ENCODE measurements at regions not wholly inside any gene's neighbourhood (a gene's known extent, or its start where the extent isn't known, plus 50 kb on each side); places are given as distances from the start of the nearest gene placed in this dataset.

DNA sequence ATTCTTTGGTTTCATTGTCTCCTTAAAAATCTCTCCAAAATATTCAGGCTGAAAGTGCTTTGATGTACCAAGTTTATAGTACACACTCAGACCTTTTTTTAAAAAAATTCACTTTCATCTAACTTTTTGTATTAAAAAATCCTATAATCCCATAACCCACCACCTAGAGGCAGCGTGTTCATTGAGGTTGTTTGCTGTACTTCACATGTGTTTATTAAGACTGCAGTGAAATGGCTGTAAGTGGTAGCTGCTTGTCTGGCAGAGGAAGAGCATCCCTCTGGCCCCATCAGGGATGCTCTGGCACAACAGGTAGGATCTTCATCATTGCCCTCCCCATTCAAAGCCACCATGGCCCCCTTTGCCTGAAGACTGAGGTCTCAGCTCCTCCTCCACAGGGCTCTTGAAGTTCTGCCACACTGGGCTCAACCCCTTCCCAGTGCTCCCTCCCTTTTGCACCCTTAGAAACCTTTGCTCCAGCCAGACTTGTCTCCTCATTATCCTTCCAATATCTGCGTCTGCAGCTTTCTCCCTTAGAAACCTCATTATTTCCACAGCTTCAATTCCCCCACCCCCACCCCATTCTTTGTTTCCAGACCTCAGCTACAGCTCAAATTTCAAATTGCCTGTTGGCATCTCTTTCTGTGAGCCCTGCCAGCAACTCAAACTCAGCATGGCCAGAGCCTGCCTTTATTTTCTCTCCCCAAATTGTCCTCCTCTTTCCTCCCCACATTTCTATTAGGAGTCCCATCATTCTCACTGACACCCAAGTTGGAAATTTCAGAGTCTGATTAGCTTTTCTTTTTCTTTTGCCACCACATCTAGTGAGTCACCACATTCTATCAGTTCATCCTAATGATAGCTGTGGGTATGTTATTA is 369.6 kb upstream of the USP24 start:
- TF ChIP-seq EZH2 (IDR thresholded peaks at IDR 0.05; ENCODE audit: borderline replicate concordance, low read length), result no peak
- TF ChIP-seq, protein P1, sequence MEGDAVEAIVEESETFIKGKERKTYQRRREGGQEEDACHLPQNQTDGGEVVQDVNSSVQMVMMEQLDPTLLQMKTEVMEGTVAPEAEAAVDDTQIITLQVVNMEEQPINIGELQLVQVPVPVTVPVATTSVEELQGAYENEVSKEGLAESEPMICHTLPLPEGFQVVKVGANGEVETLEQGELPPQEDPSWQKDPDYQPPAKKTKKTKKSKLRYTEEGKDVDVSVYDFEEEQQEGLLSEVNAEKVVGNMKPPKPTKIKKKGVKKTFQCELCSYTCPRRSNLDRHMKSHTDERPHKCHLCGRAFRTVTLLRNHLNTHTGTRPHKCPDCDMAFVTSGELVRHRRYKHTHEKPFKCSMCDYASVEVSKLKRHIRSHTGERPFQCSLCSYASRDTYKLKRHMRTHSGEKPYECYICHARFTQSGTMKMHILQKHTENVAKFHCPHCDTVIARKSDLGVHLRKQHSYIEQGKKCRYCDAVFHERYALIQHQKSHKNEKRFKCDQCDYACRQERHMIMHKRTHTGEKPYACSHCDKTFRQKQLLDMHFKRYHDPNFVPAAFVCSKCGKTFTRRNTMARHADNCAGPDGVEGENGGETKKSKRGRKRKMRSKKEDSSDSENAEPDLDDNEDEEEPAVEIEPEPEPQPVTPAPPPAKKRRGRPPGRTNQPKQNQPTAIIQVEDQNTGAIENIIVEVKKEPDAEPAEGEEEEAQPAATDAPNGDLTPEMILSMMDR (IDR thresholded peaks at IDR 0.05; ENCODE audit: low read length), result no peak
- no peaks in the 10 kb centered on the region for H3K9me2 ChIP-seq (ENCODE audit: low read depth, low read length)

DNA sequence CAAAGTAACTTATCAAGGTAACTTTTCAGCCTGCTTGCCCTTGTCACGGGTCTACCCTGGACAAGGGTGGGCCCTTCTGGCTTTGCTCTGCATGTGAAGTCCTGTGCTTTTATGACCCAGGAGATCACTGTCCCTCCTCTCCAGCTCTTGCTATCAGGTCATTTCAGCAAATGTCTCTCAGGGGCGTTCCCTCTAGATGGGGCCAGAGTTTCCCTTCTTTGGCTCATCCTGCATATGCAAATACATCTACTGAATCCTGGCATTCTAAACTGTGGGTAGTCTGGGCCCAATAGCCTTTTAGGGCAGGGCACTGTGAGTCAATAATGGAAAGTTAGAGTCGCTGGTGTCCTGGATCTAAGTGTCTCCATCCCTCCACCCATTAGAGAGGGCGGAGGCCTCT is 366.9 kb upstream of the USP24 start:
- no peak overlapping the region for H3K27ac ChIP-seq (ENCODE audit: low read depth, low read length, poor library complexity, severe bottlenecking)
- no peaks in the 10 kb centered on the region for H3K9me3 ChIP-seq (ENCODE audit: low read length)
- H3K79me2 ChIP-seq (ENCODE audit: insufficient read depth, low read length), result no peaks in the 10 kb centered on the region
- H3K36me3 ChIP-seq (ENCODE audit: insufficient read depth, low read length), result no peaks in the 10 kb centered on the region
- no peak overlapping the region for H3K4me3 ChIP-seq (ENCODE audit: low read depth, low read length, poor library complexity, severe bottlenecking)
- no peak overlapping the region for H3K4me2 ChIP-seq (ENCODE audit: low read length)
- no peak overlapping the region for H3K9ac ChIP-seq (ENCODE audit: low read length)
- H3F3A ChIP-seq (ENCODE audit: insufficient read depth, low read length), result no peaks in the 10 kb centered on the region
- no peak for TF ChIP-seq EZH2 (IDR thresholded peaks at IDR 0.05; ENCODE audit: borderline replicate concordance, low read length)
- TF ChIP-seq, protein P1 (IDR thresholded peaks at IDR 0.05; ENCODE audit: low read length), result no peak
- H2AFZ ChIP-seq (ENCODE audit: low read length), result no peak overlapping the region
- H3K27me3 ChIP-seq (ENCODE audit: insufficient read depth, low read length), result no peaks in the 10 kb centered on the region
- H4K20me1 ChIP-seq (ENCODE audit: insufficient read depth, low read length), result no peaks in the 10 kb centered on the region
- H3K9me2 ChIP-seq (ENCODE audit: low read depth, low read length), result no peaks in the 10 kb centered on the region
- H3K4me1 ChIP-seq (ENCODE audit: insufficient read depth, low read length, severe bottlenecking), result no peaks in the 10 kb centered on the region

More for the DNA sequence above, 369.6 kb upstream of the USP24 start:
- Histone ChIP-seq H3K27me3 (ENCODE audit: insufficient read depth, low read length) (no peaks in the 10 kb centered on the region), H3K79me2 (ENCODE audit: insufficient read depth, low read length) (no peaks in the 10 kb centered on the region), H3K36me3 (ENCODE audit: insufficient read depth, low read length) (no peaks in the 10 kb centered on the region), H4K20me1 (ENCODE audit: insufficient read depth, low read length) (no peaks in the 10 kb centered on the region), H3K4me1 (ENCODE audit: insufficient read depth, low read length, severe bottlenecking) (no peaks in the 10 kb centered on the region), H3K9me3 (ENCODE audit: low read length) (no peaks in the 10 kb centered on the region), H2AFZ (ENCODE audit: low read length) (no peak overlapping the region), H3K9ac (ENCODE audit: low read length) (no peak overlapping the region), H3K4me2 (ENCODE audit: low read length) (no peak overlapping the region), H3F3A (ENCODE audit: insufficient read depth, low read length) (no peaks in the 10 kb centered on the region), H3K4me3 (ENCODE audit: low read depth, low read length, poor library complexity, severe bottlenecking) (no peak overlapping the region), H3K27ac (ENCODE audit: low read depth, low read length, poor library complexity, severe bottlenecking) (no peak overlapping the region)

DNA sequence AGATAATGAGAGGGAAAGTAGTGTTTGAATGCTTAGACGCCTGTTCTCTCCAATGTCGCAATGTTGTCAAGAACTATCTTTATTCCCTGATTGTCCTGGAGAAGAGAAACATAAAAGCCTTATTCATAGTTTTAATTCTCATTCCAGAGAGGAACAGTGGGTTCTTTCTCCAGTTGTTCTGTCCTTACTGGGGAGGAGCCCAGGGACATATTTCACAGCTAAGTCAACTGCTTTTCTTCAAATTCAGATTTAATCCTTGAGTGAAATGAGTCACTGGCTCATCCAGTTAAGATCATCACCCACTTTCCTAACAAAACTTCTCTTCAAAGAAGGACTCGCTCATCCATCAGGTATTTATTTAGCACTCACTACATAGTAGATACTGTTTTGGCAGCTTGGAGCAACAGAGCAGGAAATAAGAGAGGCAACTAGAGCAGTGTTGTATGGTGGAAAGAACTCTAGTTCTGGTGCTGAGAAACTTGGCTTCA is 365.7 kb upstream of the USP24 start:
- no peak overlapping the region for H2AFZ ChIP-seq (ENCODE audit: low read length)
- H4K20me1 ChIP-seq (ENCODE audit: insufficient read depth, low read length), result no peaks in the 10 kb centered on the region
- no peaks in the 10 kb centered on the region for H3F3A ChIP-seq (ENCODE audit: insufficient read depth, low read length)
- H3K4me2 ChIP-seq (ENCODE audit: low read length), result no peak overlapping the region
- H3K36me3 ChIP-seq (ENCODE audit: insufficient read depth, low read length), result no peaks in the 10 kb centered on the region
- no peaks in the 10 kb centered on the region for H3K4me1 ChIP-seq (ENCODE audit: insufficient read depth, low read length, severe bottlenecking)
- H3K79me2 ChIP-seq (ENCODE audit: insufficient read depth, low read length), result no peaks in the 10 kb centered on the region
- H3K27me3 ChIP-seq (ENCODE audit: insufficient read depth, low read length), result no peaks in the 10 kb centered on the region
- TF ChIP-seq EZH2 (IDR thresholded peaks at IDR 0.05; ENCODE audit: borderline replicate concordance, low read length), result no peak
- TF ChIP-seq, protein P1 (IDR thresholded peaks at IDR 0.05; ENCODE audit: low read length), result no peak
- no peaks in the 10 kb centered on the region for H3K9me2 ChIP-seq (ENCODE audit: low read depth, low read length)
- no peak overlapping the region for H3K9ac ChIP-seq (ENCODE audit: low read length)
- H3K27ac ChIP-seq (ENCODE audit: low read depth, low read length, poor library complexity, severe bottlenecking), result no peak overlapping the region
- no peak overlapping the region for H3K4me3 ChIP-seq (ENCODE audit: low read depth, low read length, poor library complexity, severe bottlenecking)
- H3K9me3 ChIP-seq (ENCODE audit: low read length), result no peaks in the 10 kb centered on the region
